GM19239 (cell line): ENCODE measurements at regions not wholly inside any gene's neighbourhood (a gene's known extent, or its start where the extent isn't known, plus 50 kb on each side); places are given as distances from the start of the nearest gene placed in this dataset.

Experiments
- DNase-seq: peaks from one replicate; pipeline ENCODE4 v3.0.0; 2011; ENCODE audit warnings: low spot score; ENCODE audit not compliant: insufficient read length
- FAIRE-seq: peaks from 2 replicates; lab custom pipeline; 2011; peaks lifted over from hg19 to GRCh38; lab: Jason Lieb, UNC

GRCh38 chr12:115421350-115421749 lies 737.4 kb upstream of the TBX3 start:
- FAIRE-seq = no peak
- no peak for DNase-seq

GRCh38 chr12:115419145-115419646 lies 735.2 kb upstream of the TBX3 start:
- no peak for FAIRE-seq
- no peak for DNase-seq

GRCh38 chr12:115417610-115418009 lies 733.6 kb upstream of the TBX3 start:
- no peak for FAIRE-seq
- no peak for DNase-seq

- no peak for DNase-seq
- FAIRE-seq = no peak
These were observed 732.9 kb upstream of the TBX3 start for GRCh38 chr12:115416869-115417268.

- DNase-seq (no peak), FAIRE-seq (no peak)
These were observed 729.7 kb upstream of the TBX3 start for GRCh38 chr12:115413626-115414025.

GRCh38 chr12:115412831-115413230 lies 728.9 kb upstream of the TBX3 start:
- no peak for FAIRE-seq
- no peak for DNase-seq

GRCh38 chr12:115411121-115411520 lies 727.1 kb upstream of the TBX3 start:
- DNase-seq (no peak), FAIRE-seq (no peak)

- DNase-seq = no peak
- FAIRE-seq = no peak
These were observed 724.7 kb upstream of the TBX3 start for GRCh38 chr12:115408642-115409041.

- FAIRE-seq (no peak), DNase-seq (no peak)
These were observed 723.7 kb upstream of the TBX3 start for GRCh38 chr12:115407723-115408122.

GRCh38 chr12:115407036-115407435 lies 723.1 kb upstream of the TBX3 start:
- DNase-seq (no peak), FAIRE-seq (no peak)

- no peak for FAIRE-seq
- DNase-seq = no peak
These were observed 721.5 kb upstream of the TBX3 start for GRCh38 chr12:115405471-115405860.

- DNase-seq (no peak), FAIRE-seq (no peak)
These were observed 720.9 kb upstream of the TBX3 start for GRCh38 chr12:115404761-115405470.

- no peak for DNase-seq
These were observed 719.7 kb upstream of the TBX3 start for GRCh38 chr12:115403689-115404088.

GRCh38 chr12:115403253-115403652 lies 719.3 kb upstream of the TBX3 start:
- DNase-seq (no peak), FAIRE-seq (no peak)

More at GRCh38 chr12:115403689-115404088, 719.7 kb upstream of the TBX3 start:
- no peak for FAIRE-seq

GRCh38 chr12:115402443-115403180 lies 718.6 kb upstream of the TBX3 start:
- FAIRE-seq (no peak), DNase-seq (no peak)

GRCh38 chr12:115401761-115402160 lies 717.8 kb upstream of the TBX3 start:
- DNase-seq = no peak
- no peak for FAIRE-seq

- FAIRE-seq (no peak), DNase-seq (no peak)
These were observed 716.0 kb upstream of the TBX3 start for GRCh38 chr12:115400011-115400410.

- FAIRE-seq (no peak), DNase-seq (no peak)
These were observed 714.4 kb upstream of the TBX3 start for GRCh38 chr12:115398311-115398781.

- FAIRE-seq = no peak
- DNase-seq = no peak
These were observed 712.6 kb upstream of the TBX3 start for GRCh38 chr12:115396567-115396966.

GRCh38 chr12:115394496-115395220 lies 710.7 kb upstream of the TBX3 start:
- DNase-seq (no peak), FAIRE-seq (no peak)

- DNase-seq (no peak), FAIRE-seq (no peak)
These were observed 704.2 kb upstream of the TBX3 start for GRCh38 chr12:115388139-115388538.
